GM19397 (cell line): ENCODE measurements at regions not wholly inside any gene's neighbourhood (a gene's known extent, or its start where the extent isn't known, plus 50 kb on each side); places are given as distances from the start of the nearest gene placed in this dataset.

ENCODE experiments used
- ATAC-seq: cut with Tn5 transposase; IDR thresholded peaks from one replicate; pipeline ENCODE4 v1.9.1; 2021; ENCODE audit warnings: mild to moderate bottlenecking, moderate library complexity; ENCODE audit not compliant: unreplicated experiment

- no peak for ATAC-seq
Observed at GRCh38 chr2:5950736-5951135, 258.6 kb downstream of the SOX11 start.

- ATAC-seq = no peak
Observed at GRCh38 chr2:5951471-5951870, 259.3 kb downstream of the SOX11 start.

GRCh38 chr2:5953525-5953924 lies 261.3 kb downstream of the SOX11 start:
- no peak for ATAC-seq

- no peak for ATAC-seq
Observed at GRCh38 chr2:5954509-5954908, 262.3 kb downstream of the SOX11 start.

- no peak for ATAC-seq
Observed at GRCh38 chr2:5955921-5956320, 263.7 kb downstream of the SOX11 start.

GRCh38 chr2:5959836-5960820 lies 267.9 kb downstream of the SOX11 start:
- ATAC-seq = no peak

- no peak for ATAC-seq
Observed at GRCh38 chr2:5967506-5967905, 275.3 kb downstream of the SOX11 start.

- ATAC-seq = no peak
Observed at GRCh38 chr2:5969303-5969702, 277.1 kb downstream of the SOX11 start.

- no peak for ATAC-seq
Observed at GRCh38 chr2:5970347-5970746, 278.2 kb downstream of the SOX11 start.

- no peak for ATAC-seq
Observed at GRCh38 chr2:5974477-5974876, 282.3 kb downstream of the SOX11 start.

GRCh38 chr2:5975401-5975800 lies 283.2 kb downstream of the SOX11 start:
- ATAC-seq = no peak

- no peak for ATAC-seq
Observed at GRCh38 chr2:5976531-5977065, 284.4 kb downstream of the SOX11 start.

GRCh38 chr2:5977477-5977876 lies 285.3 kb downstream of the SOX11 start:
- ATAC-seq = no peak

GRCh38 chr2:5978131-5978751 lies 286.1 kb downstream of the SOX11 start:
- ATAC-seq = no peak

- ATAC-seq = no peak
Observed at GRCh38 chr2:5980450-5981190, 288.4 kb downstream of the SOX11 start.

GRCh38 chr2:5982193-5982902 lies 290.2 kb downstream of the SOX11 start:
- ATAC-seq = no peak

GRCh38 chr2:5982903-5983265 lies 290.7 kb downstream of the SOX11 start:
- no peak for ATAC-seq

GRCh38 chr2:5983511-5984272 lies 291.5 kb downstream of the SOX11 start:
- ATAC-seq = no peak

- ATAC-seq = no peak
Observed at GRCh38 chr2:5984273-5984655, 292.1 kb downstream of the SOX11 start.

GRCh38 chr2:5984946-5985345 lies 292.8 kb downstream of the SOX11 start:
- ATAC-seq = no peak
